ENCODE measurements at regions not wholly inside any gene's neighbourhood (a gene's known extent, or its start where the extent isn't known, plus 50 kb on each side); places are given as distances from the start of the nearest gene placed in this dataset.
A peak's percentile ranks its signal among the peaks of the same experiment; 100 is the strongest.

DNA sequence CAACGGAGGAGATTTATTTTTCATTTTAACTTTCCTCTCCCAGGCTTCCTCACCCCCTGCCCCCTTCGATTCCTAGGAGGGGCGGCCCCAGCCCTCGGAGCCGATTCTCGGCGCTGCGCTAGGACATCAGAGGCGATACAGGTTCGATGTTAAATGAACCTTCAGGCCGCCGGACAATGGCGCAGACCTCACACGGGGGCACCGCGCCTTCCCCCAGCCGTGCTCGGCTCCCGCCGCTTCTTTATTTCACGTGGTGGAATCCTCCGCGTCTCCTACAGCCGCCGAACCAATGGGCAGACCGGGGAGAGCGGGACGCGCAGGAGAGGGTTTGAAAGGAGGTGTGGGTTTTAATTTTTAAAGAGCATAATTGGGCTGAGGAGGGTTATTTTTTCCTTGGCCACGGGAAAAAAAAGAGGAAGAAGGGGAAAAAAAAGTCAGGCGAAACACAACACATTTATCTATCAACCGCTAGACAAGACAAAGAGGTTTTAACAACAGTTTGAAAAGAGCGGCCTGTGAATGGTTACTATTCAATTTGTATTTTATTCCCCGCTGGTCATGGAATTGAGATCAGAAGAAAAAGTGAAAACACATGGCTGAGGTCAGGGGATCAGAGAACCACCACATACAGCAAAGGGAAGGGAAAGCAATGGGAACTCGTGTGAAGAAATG lies 126.8 kb downstream of the TMEM174 start:
- Histone ChIP-seq H3K9ac (ENCODE audit: low read depth, low read length) (no peak overlapping the region), H3K27me3 (ENCODE audit: control insufficient read depth, insufficient read depth, low read length) (peaks cover 100% of the 10 kb centered on the region), H3K27ac (ENCODE audit: low read depth, low read length) (no peak overlapping the region), H3K4me1 (ENCODE audit: control insufficient read depth, insufficient read depth, low read length) (peaks cover 38% of the 10 kb centered on the region), H3K36me3 (ENCODE audit: control insufficient read depth, insufficient read depth, low read length) (no peaks in the 10 kb centered on the region), H3K4me3 (ENCODE audit: low read depth, low read length) (peak overlapping the region; percentile 46), H3K9me3 (ENCODE audit: control insufficient read depth, insufficient read depth, low read length) (no peaks in the 10 kb centered on the region)

DNA sequence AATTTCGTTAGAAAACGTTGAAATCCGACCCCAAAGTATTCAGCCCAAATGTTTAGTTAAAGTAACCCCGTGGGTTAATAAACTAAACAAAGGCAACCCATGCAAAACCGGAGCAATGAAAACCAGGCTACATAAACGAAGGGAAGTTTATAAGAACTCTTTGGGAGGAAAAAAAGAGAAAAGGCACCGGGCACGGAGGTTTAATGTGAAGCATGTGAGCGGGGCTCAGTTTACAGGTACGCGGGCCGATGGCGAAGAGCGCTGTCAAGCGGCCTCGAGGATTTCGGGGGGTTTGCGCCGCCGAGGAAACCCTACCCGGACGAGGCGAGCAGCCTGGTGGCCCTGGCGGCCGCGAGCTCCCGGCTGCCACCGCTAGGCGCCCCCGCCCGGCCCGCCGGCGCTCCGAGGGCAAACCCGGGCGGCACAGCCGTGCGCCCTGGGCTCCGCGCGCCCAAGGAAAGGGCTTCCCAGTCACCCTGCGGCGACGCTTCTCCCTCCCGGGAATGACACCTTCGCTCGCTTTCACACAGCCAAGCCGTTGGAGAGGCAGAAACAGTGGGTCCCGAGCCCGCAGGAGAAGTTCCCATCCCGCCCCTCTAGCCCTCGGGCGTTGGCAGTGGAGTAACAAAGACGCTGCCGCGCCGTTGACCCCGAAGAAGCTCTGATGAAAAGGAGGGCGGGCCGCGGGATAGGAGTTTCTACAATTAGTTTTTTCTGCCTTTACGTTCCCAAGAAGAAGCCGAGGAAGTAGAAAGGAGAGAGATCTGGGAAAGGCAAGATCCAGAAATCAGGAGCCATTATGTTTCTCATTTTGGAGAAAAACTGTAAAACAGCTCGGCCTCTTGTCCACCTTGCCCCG lies 126.0 kb downstream of the TMEM174 start:
- Histone ChIP-seq H3K4me3 (ENCODE audit: low read depth, low read length) (peak overlapping the region; percentile 46), H3K9ac (ENCODE audit: low read depth, low read length) (no peak overlapping the region), H3K4me1 (ENCODE audit: control insufficient read depth, insufficient read depth, low read length) (peaks cover 38% of the 10 kb centered on the region), H3K36me3 (ENCODE audit: control insufficient read depth, insufficient read depth, low read length) (no peaks in the 10 kb centered on the region), H3K9me3 (ENCODE audit: control insufficient read depth, insufficient read depth, low read length) (no peaks in the 10 kb centered on the region), H3K27ac (ENCODE audit: low read depth, low read length) (no peak overlapping the region), H3K27me3 (ENCODE audit: control insufficient read depth, insufficient read depth, low read length) (peaks cover 100% of the 10 kb centered on the region)

- Histone ChIP-seq H3K27ac (ENCODE audit: low read depth, low read length) (no peak overlapping the region), H3K4me3 (ENCODE audit: low read depth, low read length) (peak overlapping the region; percentile 26)
Observed at GRCh38 chr5:73298251-73298771, 125.3 kb downstream of the TMEM174 start.

DNA sequence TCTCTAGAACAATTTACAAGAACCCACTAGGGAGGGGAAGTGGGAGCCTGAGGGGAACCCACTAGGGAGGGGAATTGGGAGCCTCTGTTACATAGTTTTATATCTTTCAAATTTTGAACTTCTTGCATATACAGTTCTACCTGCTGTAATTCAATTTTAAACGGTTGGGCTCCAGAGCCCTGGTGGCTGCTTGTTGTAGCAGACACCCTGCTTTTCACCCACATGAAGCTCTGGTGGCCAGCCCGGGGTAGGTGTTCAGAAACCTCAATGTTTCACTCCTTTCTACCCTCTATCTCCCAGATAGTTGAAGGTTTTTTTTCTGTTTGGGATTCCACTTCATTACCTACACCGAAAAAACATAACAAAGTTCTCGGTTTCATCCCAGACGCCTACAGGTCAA lies 124.4 kb downstream of the TMEM174 start:
- Histone ChIP-seq H3K27me3 (ENCODE audit: control insufficient read depth, insufficient read depth, low read length) (peaks cover 90% of the 10 kb centered on the region), H3K4me3 (ENCODE audit: low read depth, low read length) (no peak overlapping the region), H3K4me1 (ENCODE audit: control insufficient read depth, insufficient read depth, low read length) (peaks cover 38% of the 10 kb centered on the region), H3K36me3 (ENCODE audit: control insufficient read depth, insufficient read depth, low read length) (no peaks in the 10 kb centered on the region), H3K27ac (ENCODE audit: low read depth, low read length) (no peak overlapping the region), H3K9ac (ENCODE audit: low read depth, low read length) (no peak overlapping the region), H3K9me3 (ENCODE audit: control insufficient read depth, insufficient read depth, low read length) (no peaks in the 10 kb centered on the region)

More at GRCh38 chr5:73298251-73298771, 125.3 kb downstream of the TMEM174 start:
- Histone ChIP-seq H3K9ac (ENCODE audit: low read depth, low read length) (no peak overlapping the region), H3K27me3 (ENCODE audit: control insufficient read depth, insufficient read depth, low read length) (peaks cover 95% of the 10 kb centered on the region), H3K4me1 (ENCODE audit: control insufficient read depth, insufficient read depth, low read length) (peaks cover 38% of the 10 kb centered on the region), H3K36me3 (ENCODE audit: control insufficient read depth, insufficient read depth, low read length) (no peaks in the 10 kb centered on the region), H3K9me3 (ENCODE audit: control insufficient read depth, insufficient read depth, low read length) (no peaks in the 10 kb centered on the region)

DNA sequence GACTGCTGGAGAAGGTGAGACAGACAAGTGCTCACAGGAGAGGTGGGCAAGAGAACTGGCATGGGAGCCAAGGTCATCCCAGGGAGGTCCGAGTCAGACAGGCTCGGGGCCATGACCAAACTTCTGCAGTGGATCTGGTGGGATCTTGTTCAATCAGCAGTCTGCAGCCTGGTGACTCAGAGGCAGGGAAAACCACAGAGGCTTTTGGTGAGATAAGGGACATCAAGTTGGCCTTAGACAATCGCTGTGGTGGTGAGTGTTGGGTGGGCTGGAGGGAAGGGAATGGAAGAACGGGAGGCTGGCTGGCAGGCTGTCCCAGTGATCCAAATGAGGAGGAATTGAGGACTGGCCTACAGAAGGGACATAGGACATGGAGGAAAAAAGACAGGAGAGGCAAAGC lies 123.8 kb downstream of the TMEM174 start:
- H3K4me3 ChIP-seq (ENCODE audit: low read depth, low read length) = no peak overlapping the region
- H3K4me1 ChIP-seq (ENCODE audit: control insufficient read depth, insufficient read depth, low read length) = peaks cover 38% of the 10 kb centered on the region
- H3K9me3 ChIP-seq (ENCODE audit: control insufficient read depth, insufficient read depth, low read length) = no peaks in the 10 kb centered on the region
- H3K36me3 ChIP-seq (ENCODE audit: control insufficient read depth, insufficient read depth, low read length) = no peaks in the 10 kb centered on the region
- H3K9ac ChIP-seq (ENCODE audit: low read depth, low read length) = no peak overlapping the region
- peaks cover 87% of the 10 kb centered on the region for H3K27me3 ChIP-seq (ENCODE audit: control insufficient read depth, insufficient read depth, low read length)
- no peak overlapping the region for H3K27ac ChIP-seq (ENCODE audit: low read depth, low read length)

GRCh38 chr5:73295921-73296320 lies 122.9 kb downstream of the TMEM174 start:
- Histone ChIP-seq H3K4me1 (ENCODE audit: control insufficient read depth, insufficient read depth, low read length) (peaks cover 38% of the 10 kb centered on the region), H3K9me3 (ENCODE audit: control insufficient read depth, insufficient read depth, low read length) (no peaks in the 10 kb centered on the region), H3K9ac (ENCODE audit: low read depth, low read length) (no peak overlapping the region), H3K27ac (ENCODE audit: low read depth, low read length) (no peak overlapping the region), H3K4me3 (ENCODE audit: low read depth, low read length) (no peak overlapping the region), H3K36me3 (ENCODE audit: control insufficient read depth, insufficient read depth, low read length) (no peaks in the 10 kb centered on the region), H3K27me3 (ENCODE audit: control insufficient read depth, insufficient read depth, low read length) (peaks cover 86% of the 10 kb centered on the region)

- Histone ChIP-seq H3K36me3 (ENCODE audit: control insufficient read depth, insufficient read depth, low read length) (no peaks in the 10 kb centered on the region), H3K4me1 (ENCODE audit: control insufficient read depth, insufficient read depth, low read length) (peaks cover 37% of the 10 kb centered on the region), H3K27me3 (ENCODE audit: control insufficient read depth, insufficient read depth, low read length) (peaks cover 85% of the 10 kb centered on the region), H3K9me3 (ENCODE audit: control insufficient read depth, insufficient read depth, low read length) (no peaks in the 10 kb centered on the region), H3K4me3 (ENCODE audit: low read depth, low read length) (no peak overlapping the region), H3K27ac (ENCODE audit: low read depth, low read length) (no peak overlapping the region), H3K9ac (ENCODE audit: low read depth, low read length) (no peak overlapping the region)
Observed at GRCh38 chr5:73295447-73295846, 122.5 kb downstream of the TMEM174 start.

DNA sequence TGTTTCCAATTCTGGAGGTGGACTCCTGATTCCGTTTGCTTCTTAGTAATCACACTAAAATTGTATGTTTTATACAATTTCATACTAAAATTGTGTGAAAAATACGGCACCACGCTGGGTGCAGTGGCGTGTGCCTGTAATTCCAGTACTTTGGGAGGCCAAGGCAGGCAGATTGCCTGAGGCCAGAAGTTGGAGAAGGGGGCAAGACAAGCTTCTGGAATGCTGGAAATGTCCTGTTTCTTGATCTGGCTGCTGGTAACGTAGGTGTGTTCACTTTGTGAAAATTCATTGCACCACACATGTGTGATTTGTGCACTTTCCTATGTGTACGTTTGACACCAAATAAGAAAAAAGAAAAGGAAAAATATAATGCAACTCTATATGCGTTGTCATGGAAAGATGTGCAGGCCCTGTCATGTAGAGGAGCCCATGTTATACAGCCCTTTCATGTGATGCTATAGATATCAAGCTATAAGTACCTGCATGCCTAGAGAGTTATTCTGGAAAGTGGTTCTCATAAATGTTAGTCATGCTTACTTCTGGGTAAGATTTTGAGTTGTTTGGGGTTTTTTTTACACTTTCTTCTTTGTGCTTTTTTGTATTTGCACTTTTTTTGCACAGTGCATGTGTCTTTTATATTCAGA lies 119.9 kb downstream of the TMEM174 start:
- Histone ChIP-seq H3K27ac (ENCODE audit: low read depth, low read length) (no peak overlapping the region), H3K36me3 (ENCODE audit: control insufficient read depth, insufficient read depth, low read length) (no peaks in the 10 kb centered on the region), H3K4me1 (ENCODE audit: control insufficient read depth, insufficient read depth, low read length) (peaks cover 41% of the 10 kb centered on the region), H3K4me3 (ENCODE audit: low read depth, low read length) (no peak overlapping the region), H3K27me3 (ENCODE audit: control insufficient read depth, insufficient read depth, low read length) (peaks cover 70% of the 10 kb centered on the region), H3K9me3 (ENCODE audit: control insufficient read depth, insufficient read depth, low read length) (no peaks in the 10 kb centered on the region), H3K9ac (ENCODE audit: low read depth, low read length) (no peak overlapping the region)

GRCh38 chr5:73291873-73292272 lies 118.9 kb downstream of the TMEM174 start:
- H3K4me1 ChIP-seq (ENCODE audit: control insufficient read depth, insufficient read depth, low read length) = peaks cover 37% of the 10 kb centered on the region
- no peaks in the 10 kb centered on the region for H3K9me3 ChIP-seq (ENCODE audit: control insufficient read depth, insufficient read depth, low read length)
- peaks cover 59% of the 10 kb centered on the region for H3K27me3 ChIP-seq (ENCODE audit: control insufficient read depth, insufficient read depth, low read length)
- no peaks in the 10 kb centered on the region for H3K36me3 ChIP-seq (ENCODE audit: control insufficient read depth, insufficient read depth, low read length)
- no peak overlapping the region for H3K4me3 ChIP-seq (ENCODE audit: low read depth, low read length)
- no peak overlapping the region for H3K9ac ChIP-seq (ENCODE audit: low read depth, low read length)
- H3K27ac ChIP-seq (ENCODE audit: low read depth, low read length) = no peak overlapping the region

DNA sequence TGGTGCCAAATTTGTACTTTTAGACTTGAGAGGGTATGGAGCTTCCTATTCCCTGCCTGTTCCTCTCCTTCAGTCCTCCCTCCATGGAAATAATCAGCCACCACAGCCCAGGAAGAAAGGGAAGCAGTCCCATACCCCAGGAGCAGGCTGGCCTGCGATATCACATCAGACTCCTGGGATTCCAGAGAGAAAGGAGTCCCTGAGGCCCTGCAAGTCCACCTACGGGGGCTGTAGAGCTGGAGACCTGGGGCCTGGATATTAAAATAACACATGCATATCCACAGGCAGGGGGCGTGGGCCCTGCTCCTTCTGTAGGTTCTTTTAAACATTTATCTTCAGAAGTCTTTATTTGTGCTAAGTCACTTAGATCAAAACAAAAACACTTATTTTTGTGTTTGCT lies 117.2 kb downstream of the TMEM174 start:
- peaks cover 26% of the 10 kb centered on the region for H3K4me1 ChIP-seq (ENCODE audit: control insufficient read depth, insufficient read depth, low read length)
- H3K27ac ChIP-seq (ENCODE audit: low read depth, low read length) = no peak overlapping the region
- peaks cover 43% of the 10 kb centered on the region for H3K27me3 ChIP-seq (ENCODE audit: control insufficient read depth, insufficient read depth, low read length)
- H3K4me3 ChIP-seq (ENCODE audit: low read depth, low read length) = no peak overlapping the region
- no peaks in the 10 kb centered on the region for H3K9me3 ChIP-seq (ENCODE audit: control insufficient read depth, insufficient read depth, low read length)
- no peak overlapping the region for H3K9ac ChIP-seq (ENCODE audit: low read depth, low read length)
- no peaks in the 10 kb centered on the region for H3K36me3 ChIP-seq (ENCODE audit: control insufficient read depth, insufficient read depth, low read length)

Data from HUES48 (cell line).